HL-60 (cell line): ENCODE measurements at regions not wholly inside any gene's neighbourhood (a gene's known extent, or its start where the extent isn't known, plus 50 kb on each side); places are given as distances from the start of the nearest gene placed in this dataset.

Experiments used
- POLR2AphosphoS5 ChIP-seq: IDR thresholded peaks from 2 replicates; pipeline ENCODE4 v1.6.1; 2012; ENCODE audit warnings: low read depth
- TF ChIP-seq, protein P1 (sequence below): IDR thresholded peaks from one replicate; pipeline ENCODE4 v1.5.1; 2011; ENCODE audit warnings: low read length, control low read depth, inconsistent platforms; ENCODE audit not compliant: insufficient read depth

DNA sequence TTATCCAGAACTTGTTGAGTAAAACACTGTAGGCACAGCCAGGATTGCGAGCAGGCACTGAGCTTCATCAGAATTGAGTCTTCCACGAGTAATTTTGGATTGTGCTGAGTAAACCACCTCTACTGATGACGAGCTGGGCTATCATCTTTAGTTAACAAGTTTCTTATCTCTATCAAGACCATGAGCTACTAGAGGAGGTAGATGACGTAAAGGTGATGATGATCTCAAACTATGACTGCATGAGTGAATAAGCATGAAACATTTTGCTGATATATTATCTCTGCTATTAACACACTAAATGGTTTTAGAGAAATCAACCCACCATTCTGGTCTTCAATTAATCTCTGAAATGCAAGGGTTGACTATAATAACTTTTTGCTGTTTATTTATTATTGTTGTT, 506.0 kb downstream of the GBE1 start:
- TF ChIP-seq, protein P1, sequence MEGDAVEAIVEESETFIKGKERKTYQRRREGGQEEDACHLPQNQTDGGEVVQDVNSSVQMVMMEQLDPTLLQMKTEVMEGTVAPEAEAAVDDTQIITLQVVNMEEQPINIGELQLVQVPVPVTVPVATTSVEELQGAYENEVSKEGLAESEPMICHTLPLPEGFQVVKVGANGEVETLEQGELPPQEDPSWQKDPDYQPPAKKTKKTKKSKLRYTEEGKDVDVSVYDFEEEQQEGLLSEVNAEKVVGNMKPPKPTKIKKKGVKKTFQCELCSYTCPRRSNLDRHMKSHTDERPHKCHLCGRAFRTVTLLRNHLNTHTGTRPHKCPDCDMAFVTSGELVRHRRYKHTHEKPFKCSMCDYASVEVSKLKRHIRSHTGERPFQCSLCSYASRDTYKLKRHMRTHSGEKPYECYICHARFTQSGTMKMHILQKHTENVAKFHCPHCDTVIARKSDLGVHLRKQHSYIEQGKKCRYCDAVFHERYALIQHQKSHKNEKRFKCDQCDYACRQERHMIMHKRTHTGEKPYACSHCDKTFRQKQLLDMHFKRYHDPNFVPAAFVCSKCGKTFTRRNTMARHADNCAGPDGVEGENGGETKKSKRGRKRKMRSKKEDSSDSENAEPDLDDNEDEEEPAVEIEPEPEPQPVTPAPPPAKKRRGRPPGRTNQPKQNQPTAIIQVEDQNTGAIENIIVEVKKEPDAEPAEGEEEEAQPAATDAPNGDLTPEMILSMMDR = no peak
- TF ChIP-seq POLR2AphosphoS5 = no peak
